ENCODE measurements at regions not wholly inside any gene's neighbourhood (a gene's known extent, or its start where the extent isn't known, plus 50 kb on each side); places are given as distances from the start of the nearest gene placed in this dataset.

DNA sequence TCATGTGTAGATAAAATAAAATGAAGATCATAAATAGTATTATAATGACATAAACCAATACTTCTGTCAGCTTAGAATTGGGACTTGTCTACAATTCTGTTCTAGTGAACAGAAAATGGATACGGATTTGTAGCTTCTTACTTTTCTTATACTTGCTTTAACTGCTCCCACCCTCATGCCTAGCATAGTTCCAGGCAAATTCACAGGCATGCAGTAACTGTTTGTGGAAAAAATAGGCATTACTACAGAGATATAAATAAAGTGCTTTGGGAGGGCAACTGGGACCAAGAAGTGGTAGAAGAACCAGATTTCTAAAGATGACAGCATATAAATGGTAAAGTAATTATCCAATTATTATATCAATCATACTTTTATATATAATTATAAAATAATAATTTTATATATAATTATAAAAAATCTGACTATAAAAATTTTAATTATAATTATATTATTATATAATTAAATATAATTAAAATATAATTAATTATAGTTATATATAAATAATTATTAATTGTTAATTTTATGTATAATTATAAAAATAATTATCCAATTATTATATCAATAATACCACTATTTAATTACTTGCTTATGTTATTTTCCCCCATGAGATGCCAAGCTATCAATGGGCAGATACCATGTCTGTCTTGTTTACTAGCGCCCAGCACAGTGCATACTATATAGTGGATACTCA lies 144.1 kb downstream of the NOC3L start:
- TF ChIP-seq, protein P1, sequence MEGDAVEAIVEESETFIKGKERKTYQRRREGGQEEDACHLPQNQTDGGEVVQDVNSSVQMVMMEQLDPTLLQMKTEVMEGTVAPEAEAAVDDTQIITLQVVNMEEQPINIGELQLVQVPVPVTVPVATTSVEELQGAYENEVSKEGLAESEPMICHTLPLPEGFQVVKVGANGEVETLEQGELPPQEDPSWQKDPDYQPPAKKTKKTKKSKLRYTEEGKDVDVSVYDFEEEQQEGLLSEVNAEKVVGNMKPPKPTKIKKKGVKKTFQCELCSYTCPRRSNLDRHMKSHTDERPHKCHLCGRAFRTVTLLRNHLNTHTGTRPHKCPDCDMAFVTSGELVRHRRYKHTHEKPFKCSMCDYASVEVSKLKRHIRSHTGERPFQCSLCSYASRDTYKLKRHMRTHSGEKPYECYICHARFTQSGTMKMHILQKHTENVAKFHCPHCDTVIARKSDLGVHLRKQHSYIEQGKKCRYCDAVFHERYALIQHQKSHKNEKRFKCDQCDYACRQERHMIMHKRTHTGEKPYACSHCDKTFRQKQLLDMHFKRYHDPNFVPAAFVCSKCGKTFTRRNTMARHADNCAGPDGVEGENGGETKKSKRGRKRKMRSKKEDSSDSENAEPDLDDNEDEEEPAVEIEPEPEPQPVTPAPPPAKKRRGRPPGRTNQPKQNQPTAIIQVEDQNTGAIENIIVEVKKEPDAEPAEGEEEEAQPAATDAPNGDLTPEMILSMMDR (IDR thresholded peaks at IDR 0.05; ENCODE audit: insufficient read depth, low read depth, low read length) = no peak
- TF ChIP-seq EZH2 (IDR thresholded peaks at IDR 0.05; ENCODE audit: insufficient read depth, low read length) = no peak
